ENCODE measurements at regions not wholly inside any gene's neighbourhood (a gene's known extent, or its start where the extent isn't known, plus 50 kb on each side); places are given as distances from the start of the nearest gene placed in this dataset.

- no peak for DNase-seq
These were observed 182.8 kb downstream of the PIK3C3 start for GRCh38 chr18:42137693-42138375.

- no peak for DNase-seq
These were observed 186.4 kb downstream of the PIK3C3 start for GRCh38 chr18:42141439-42141838.

- DNase-seq, result no peak
These were observed 200.0 kb downstream of the PIK3C3 start for GRCh38 chr18:42155024-42155423.

- DNase-seq, result no peak
These were observed 201.2 kb downstream of the PIK3C3 start for GRCh38 chr18:42156281-42156680.

DNA sequence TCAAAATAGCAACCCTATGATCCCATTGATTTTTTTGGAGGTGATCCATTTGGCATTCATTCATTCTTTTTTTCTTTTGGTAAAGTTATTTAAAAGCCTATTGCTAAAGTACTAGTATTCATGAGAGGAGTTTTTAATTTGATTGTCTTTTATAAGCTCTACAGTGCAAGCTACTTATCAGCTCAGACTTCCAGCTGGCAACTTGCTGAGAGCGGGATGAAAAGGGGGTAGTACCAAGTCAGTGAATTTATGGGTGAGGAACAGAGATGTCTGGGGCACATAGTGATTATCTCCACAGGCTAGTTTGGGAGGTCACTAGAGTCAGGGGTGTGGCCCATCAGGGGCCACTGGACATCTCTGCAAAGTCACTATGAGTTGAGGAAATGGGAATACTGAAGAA is 202.4 kb downstream of the PIK3C3 start:
- DNase-seq, result no peak

DNA sequence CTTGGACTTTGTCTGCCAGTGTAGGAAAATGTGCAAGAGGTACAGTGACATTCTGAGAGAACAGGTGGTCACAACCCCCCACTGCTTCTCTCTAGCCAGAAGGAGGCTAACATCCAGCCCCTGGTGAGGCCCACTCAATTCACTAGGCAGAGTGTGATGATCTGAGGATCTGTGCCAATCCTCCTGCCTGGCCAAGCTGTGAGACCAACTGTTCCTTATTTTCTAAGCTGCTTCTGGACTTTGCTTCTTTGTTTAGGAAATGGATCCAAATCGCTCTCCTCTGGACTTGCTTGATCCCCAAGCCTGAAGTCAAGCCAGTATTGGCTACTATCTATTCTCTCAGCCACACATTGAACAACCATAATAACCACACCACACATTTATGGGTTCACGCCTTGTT is 202.8 kb downstream of the PIK3C3 start:
- DNase-seq, result no peak

DNA sequence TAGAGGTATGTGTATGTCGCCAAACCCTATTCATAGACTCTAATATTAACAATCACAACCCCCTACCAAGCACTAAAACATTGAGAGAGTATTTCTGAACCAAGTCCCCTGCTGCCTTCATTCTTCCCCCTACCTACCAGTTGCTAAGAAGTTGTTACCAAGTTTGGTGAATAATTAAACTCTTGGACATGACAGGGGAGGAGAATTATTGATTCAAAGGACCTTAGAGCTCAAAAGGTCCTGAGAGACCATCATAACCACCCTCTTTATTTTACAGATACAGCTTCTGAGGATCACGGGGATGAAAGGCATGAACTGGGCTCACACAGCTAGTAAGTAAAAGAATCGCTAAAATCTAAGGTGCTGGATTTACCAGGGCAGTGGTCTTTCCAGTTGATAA is 204.1 kb downstream of the PIK3C3 start:
- DNase-seq, result no peak

DNA sequence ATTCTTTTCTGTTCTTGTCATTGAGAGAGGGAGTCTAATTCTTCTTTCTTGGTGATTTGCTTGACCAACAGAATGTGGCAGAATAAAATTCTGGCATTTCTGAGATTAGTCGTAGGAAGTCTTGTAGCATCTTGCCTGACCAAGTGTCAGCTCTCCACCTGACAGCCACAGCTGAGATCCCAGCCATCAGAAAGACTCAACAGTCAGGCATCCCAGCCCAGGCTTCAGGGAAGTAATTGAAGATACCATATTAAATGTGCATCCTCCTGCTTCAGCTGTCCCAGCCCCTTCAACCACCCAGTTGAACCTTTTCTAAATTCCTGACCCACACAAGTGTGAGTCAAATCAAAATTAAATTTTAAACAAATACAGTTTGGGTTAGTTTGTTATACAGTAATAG is 208.3 kb downstream of the PIK3C3 start:
- no peak for DNase-seq

- DNase-seq, result no peak
These were observed 209.5 kb downstream of the PIK3C3 start for GRCh38 chr18:42164556-42164955.

GRCh38 chr18:42165922-42166513 is 211.0 kb downstream of the PIK3C3 start:
- DNase-seq, result no peak

DNA sequence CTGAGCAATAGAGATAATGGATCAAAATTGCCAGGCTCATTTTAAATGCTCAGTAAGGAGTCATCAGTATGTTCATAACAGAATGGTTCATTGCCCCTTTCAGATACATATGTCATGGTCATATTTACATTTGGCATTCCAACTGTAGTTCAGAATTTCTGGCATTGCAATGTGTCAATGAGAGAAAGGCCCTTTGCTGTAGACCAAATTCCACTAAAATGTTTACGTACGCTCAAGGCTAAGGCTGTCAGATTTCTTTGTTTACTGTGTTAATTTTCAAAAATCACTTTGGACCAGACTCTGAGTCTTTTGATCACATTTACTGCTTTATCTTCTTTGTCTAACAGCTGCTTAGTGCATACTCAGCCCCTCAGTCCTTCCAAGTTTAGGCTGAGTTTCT is 213.5 kb downstream of the PIK3C3 start:
- DNase-seq, result no peak

DNA sequence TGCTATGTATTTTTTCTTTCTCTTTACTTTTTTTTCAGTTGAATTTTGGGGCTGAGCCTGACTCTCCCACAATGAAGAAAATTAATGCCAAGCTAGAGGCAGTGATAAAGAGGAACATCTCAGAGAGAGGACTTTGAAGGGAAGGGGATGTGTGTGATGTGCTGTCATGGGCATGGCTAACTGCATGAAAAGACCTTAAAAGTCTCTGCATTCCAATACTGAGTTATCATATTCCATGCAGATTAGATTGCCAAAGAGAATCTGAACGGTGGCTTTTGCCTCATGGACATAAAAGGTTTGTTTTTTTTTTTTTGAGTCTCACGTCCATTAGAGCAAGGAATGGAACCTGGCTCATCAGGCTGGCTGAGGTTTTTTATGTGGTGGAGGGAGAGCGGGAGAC is 213.9 kb downstream of the PIK3C3 start:
- DNase-seq, result no peak

- DNase-seq, result peak; percentile 57
These were observed 219.9 kb downstream of the PIK3C3 start for GRCh38 chr18:42174909-42175308.

DNA sequence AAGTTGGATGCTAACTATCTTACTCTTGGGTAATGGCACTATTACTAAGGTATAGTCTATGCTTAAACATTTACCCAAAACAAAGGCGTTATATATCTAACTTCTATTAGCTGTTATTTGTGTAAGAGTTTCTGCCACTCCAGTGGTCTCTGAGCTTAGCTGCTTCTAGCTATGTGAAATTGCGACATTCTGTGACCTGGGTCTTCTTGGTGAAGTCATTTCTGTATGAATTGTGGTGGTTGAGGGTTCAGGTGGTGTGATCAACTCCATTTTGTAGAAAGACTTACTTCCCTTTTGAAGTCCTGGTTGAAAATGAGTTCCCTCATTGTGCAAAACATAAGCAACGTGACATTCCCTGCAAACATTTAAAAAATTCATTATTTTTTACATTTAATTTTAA is 221.6 kb downstream of the PIK3C3 start:
- no peak for DNase-seq

- no peak for DNase-seq
These were observed 222.4 kb downstream of the PIK3C3 start for GRCh38 chr18:42177390-42177789.

DNA sequence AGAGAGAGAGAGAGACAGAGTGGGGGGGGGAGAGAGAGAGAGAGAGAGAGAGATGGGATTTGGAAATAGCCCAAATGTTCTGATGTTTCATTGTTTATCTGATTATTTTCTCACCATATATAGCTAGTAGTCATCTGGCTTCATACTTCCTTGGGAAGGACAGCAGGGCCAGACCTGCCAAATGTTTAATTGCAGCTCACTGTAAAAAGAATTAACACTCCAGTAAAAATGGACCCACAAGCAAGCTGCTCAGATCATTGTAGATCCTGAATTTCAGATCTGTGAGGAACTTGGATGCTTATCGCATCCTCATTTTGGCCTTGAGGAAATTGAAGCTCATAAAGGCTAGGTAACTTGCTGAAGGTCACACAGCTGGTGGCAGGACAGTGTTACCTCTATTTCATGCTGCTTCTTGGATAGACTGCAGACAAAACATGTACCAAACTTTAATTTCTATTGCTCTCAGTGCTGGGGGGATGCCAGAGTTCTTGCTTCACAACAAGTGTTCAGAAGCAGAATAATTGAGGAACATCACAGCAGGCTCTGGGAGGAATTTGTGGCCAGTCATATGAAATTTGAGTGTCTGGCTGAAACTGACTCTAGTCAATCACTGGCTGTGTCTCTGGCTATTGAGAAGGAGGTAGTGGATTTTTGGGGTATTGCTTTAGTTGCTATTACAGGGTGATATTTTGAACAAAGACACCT is 223.5 kb downstream of the PIK3C3 start:
- no peak for DNase-seq

- DNase-seq, result no peak
These were observed 224.6 kb downstream of the PIK3C3 start for GRCh38 chr18:42179542-42180121.

DNA sequence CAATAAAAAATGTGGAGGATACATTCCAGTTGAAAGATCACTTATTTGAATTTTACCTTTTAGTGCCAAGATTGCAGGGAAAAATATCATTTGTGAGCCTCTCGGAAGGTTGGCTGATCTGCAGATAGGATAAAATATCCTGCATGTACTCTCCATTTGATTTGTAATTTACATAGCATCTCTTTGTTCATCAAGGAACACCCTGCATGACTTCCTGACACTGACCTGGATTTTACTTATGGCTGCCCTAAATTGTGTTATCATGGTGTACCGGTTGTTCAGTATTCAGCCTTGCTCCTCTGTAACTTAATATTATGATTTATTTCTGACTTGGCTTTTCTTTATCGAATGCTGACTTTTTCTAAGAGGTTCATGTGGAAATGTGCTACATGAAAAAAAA is 226.4 kb downstream of the PIK3C3 start:
- DNase-seq, result no peak

DNA sequence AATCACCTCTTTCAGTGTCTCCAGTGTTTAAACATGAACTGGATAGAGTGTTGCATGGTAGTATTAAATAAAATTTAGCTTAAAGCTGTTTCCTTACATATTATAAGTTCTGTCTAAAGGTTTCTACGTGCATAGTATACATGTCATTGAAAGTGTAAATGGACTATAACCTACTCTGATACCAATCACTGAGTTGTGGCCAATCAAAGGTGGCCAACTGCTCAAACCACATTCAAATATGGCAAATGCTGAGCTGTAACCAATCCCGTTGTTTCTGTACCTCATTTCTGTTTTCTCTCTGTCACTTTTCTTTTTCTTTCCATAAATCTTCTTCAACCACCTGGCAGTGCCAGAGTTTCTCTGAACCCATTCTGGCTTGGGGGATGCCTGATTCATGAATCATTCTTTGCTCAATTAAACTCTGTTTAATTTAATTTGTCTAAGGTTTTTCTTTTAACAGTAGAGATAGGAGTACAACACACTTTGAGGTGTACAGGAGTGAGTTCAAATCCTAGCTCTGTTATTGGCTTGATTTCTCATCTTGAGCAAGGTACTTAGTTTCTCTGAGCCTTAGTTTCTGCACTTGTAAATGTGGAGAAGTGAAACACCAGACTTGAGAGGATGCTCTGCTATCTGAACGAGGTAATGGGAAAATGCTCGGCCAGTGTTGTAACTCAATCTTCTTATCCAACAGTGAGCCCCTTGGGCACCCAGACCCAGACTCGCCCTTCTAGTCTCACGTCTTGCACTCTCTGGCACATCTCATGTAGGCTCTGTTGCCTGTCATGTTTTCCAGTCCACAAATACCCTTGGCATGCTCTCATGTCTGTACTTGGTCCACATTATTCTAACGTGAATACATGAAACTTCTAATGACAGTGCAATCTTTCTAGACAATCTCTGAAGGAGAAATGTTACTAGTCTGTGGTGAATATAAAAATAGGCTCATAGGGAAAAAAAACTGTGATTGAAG is 228.0 kb downstream of the PIK3C3 start:
- peak; percentile 82 for DNase-seq

GRCh38 chr18:42183746-42184145 is 228.7 kb downstream of the PIK3C3 start:
- DNase-seq, result peak; percentile 88

DNA sequence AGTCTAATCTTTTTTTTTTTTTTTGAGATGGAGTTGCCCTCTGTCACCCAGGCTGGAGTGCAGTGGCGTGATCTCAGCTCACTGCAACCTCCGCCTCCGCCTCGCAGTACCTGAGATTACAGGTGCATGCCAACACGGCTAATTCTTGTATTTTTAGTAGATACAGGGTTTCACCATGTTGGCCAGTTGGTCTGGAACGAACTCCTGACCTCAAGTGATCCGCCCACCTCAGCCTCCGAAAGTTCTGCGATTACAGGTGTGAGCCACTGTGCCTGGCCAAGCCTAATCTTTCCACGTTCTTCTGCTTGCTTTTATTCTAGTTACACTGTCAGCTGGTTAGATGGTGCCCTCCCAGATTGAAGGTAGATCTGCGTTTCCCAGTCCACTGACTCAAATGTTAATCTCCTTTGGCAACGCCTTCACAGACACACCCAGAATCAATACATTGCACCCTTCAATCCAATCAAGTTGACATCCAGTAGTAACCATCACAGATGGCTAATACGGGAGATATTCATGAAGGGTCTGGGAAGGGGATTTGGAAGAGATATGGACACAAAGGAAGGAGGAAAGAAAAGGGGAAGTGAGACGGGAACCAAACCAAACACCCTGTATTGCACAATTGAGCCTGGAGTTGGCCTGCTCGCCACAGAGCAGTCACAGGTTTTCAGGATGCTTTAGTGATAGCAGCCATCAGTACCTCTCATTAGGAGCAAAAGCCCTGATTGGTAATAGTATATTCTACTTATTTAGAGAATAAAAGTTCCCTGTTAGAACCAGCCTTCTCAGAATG is 229.8 kb downstream of the PIK3C3 start:
- no peak for DNase-seq

- no peak for DNase-seq
These were observed 230.5 kb downstream of the PIK3C3 start for GRCh38 chr18:42185486-42185885.
